Kidney (tissue), 13 donors: ENCODE measurements at regions not wholly inside any gene's neighbourhood (a gene's known extent, or its start where the extent isn't known, plus 50 kb on each side); places are given as distances from the start of the nearest gene placed in this dataset.

Experiments
- DNase-seq, 5 donors: peaks; one replicate each; pipeline ENCODE4 v3.0.0-alpha.2; 2013 to 2020
- FAIRE-seq: peaks from 2 replicates; lab custom pipeline; 2012; peaks lifted over from hg19 to GRCh38; lab: Jason Lieb, UNC
- H3K27ac ChIP-seq, 2 donors: one replicate each; pipeline ENCODE4 v1.7.0; 2013; ENCODE audit warnings: low read depth in 2 of 2, low read length in 2 of 2, inconsistent platforms in 1 of 2
- H3K27me3 ChIP-seq: one replicate; pipeline ENCODE4 v1.7.1; 2013; ENCODE audit warnings: low read length, inconsistent platforms; ENCODE audit not compliant: control insufficient read depth, insufficient read depth
- H3K36me3 ChIP-seq, 3 donors: one replicate each; pipeline versions ENCODE4 v1.7.0 to v1.7.1; 2013; ENCODE audit warnings: low read length in 3 of 3, control low read depth in 1 of 3, inconsistent platforms in 1 of 3; ENCODE audit not compliant: insufficient read depth in 3 of 3, control insufficient read depth in 2 of 3
- H3K4me1 ChIP-seq, 3 donors: one replicate each; pipeline versions ENCODE4 v1.7.0 to v1.7.1; 2013; ENCODE audit warnings: low read length in 3 of 3, inconsistent platforms in 1 of 3, low read depth in 1 of 3; ENCODE audit not compliant: control insufficient read depth in 2 of 3, insufficient read depth in 2 of 3
- H3K4me3 ChIP-seq, 3 donors: one replicate each; pipeline versions ENCODE4 v1.7.0 to v1.8.1; 2013; ENCODE audit warnings: low read length in 3 of 3, control low read depth in 1 of 3, inconsistent platforms in 1 of 3
- H3K9ac ChIP-seq, 3 donors: one replicate each; pipeline versions ENCODE4 v1.7.0 to v1.7.1; 2013; ENCODE audit warnings: low read length in 3 of 3, control low read depth in 1 of 3, inconsistent platforms in 1 of 3
- H3K9me3 ChIP-seq, 3 donors: one replicate each; pipeline versions ENCODE4 v1.7.0 to v1.7.1; 2013; ENCODE audit warnings: low read length in 3 of 3, control low read depth in 1 of 3, inconsistent platforms in 1 of 3; ENCODE audit not compliant: control insufficient read depth in 2 of 3, insufficient read depth in 1 of 3
- CTCF ChIP-seq: IDR thresholded peaks from 3 replicates; pipeline ENCODE4 v1.5.1; 2012; ENCODE audit warnings: mild to moderate bottlenecking, moderate library complexity, borderline replicate concordance; ENCODE audit not compliant: insufficient read depth; ENCODE audit errors: extremely low read depth
- intact Hi-C: fragments of 100-400 bp; cut with DNase I; formaldehyde crosslinking; loops from one replicate; pipeline ENCODE4 v1.11.1; 2022
- donor health status: control.
- donor health status: control.
- donor health status: control.
- donor health status: control.
- donor health status: control.
- donor health status: DM: yes; HTN: yes; CAD: no.
- donor health status: Normal renal cell carcinoma (clear cell type).

GRCh38 chr12:131505561-131505960, 205.3 kb upstream of the SFSWAP start:
- no peak for TF ChIP-seq CTCF
- no peaks in the 10 kb centered on the region for H3K27me3 ChIP-seq
- H3K36me3 ChIP-seq: no peaks in the 10 kb centered on the region
- intact Hi-C loops: no loop called here
- H3K9me3 ChIP-seq: no peaks in the 10 kb centered on the region
- no peaks in the 10 kb centered on the region for H3K4me1 ChIP-seq
- no peak overlapping the region for H3K9ac ChIP-seq
- DNase-seq: no peak
- no peak overlapping the region for H3K4me3 ChIP-seq
- FAIRE-seq: no peak
- no peak overlapping the region for H3K27ac ChIP-seq

GRCh38 chr12:131506426-131506825, 204.5 kb upstream of the SFSWAP start:
- DNase-seq (no peak), FAIRE-seq (no peak)
- intact Hi-C loops: no loop called here

GRCh38 chr12:131507094-131507493, 203.8 kb upstream of the SFSWAP start:
- Histone ChIP-seq H3K36me3 (no peaks in the 10 kb centered on the region), H3K27ac (no peak overlapping the region), H3K9ac (no peak overlapping the region), H3K4me3 (no peak overlapping the region), H3K4me1 (no peaks in the 10 kb centered on the region), H3K27me3 (no peaks in the 10 kb centered on the region), H3K9me3 (no peaks in the 10 kb centered on the region)
- intact Hi-C loops: no loop called here
- FAIRE-seq: no peak
- no peak for TF ChIP-seq CTCF
- no peak for DNase-seq

More at GRCh38 chr12:131506426-131506825, 204.5 kb upstream of the SFSWAP start:
- Histone ChIP-seq H3K4me3 (no peak overlapping the region), H3K9me3 (no peaks in the 10 kb centered on the region), H3K27me3 (no peaks in the 10 kb centered on the region), H3K27ac (no peak overlapping the region), H3K36me3 (no peaks in the 10 kb centered on the region), H3K9ac (no peak overlapping the region), H3K4me1 (no peaks in the 10 kb centered on the region)
- no peak for TF ChIP-seq CTCF

GRCh38 chr12:131507881-131508280, 203.0 kb upstream of the SFSWAP start:
- H3K4me3 ChIP-seq: no peak overlapping the region
- FAIRE-seq (no peak), DNase-seq (no peak)
- no peak overlapping the region for H3K27ac ChIP-seq
- H3K36me3 ChIP-seq: no peaks in the 10 kb centered on the region
- intact Hi-C loops: no loop called here
- no peaks in the 10 kb centered on the region for H3K9me3 ChIP-seq
- H3K4me1 ChIP-seq: no peaks in the 10 kb centered on the region
- no peak overlapping the region for H3K9ac ChIP-seq
- no peak for TF ChIP-seq CTCF
- no peaks in the 10 kb centered on the region for H3K27me3 ChIP-seq
